H9 (cell line): ENCODE measurements at regions not wholly inside any gene's neighbourhood (a gene's known extent, or its start where the extent isn't known, plus 50 kb on each side); places are given as distances from the start of the nearest gene placed in this dataset.

Experiments used
- DNase-seq: peaks from one replicate; pipeline ENCODE4 v3.0.0-alpha.2; 2017
- H2AFZ ChIP-seq: one replicate; pipeline ENCODE4 v1.6.1; 2013; ENCODE audit warnings: mild to moderate bottlenecking, low read length, control low read depth, moderate library complexity
- H2AK5ac ChIP-seq: 2 replicates; pipeline ENCODE4 v1.6.1; 2013; ENCODE audit warnings: low read length, control low read depth, mixed read lengths; ENCODE audit not compliant: insufficient read length
- H2BK120ac ChIP-seq: one replicate; pipeline ENCODE4 v1.6.1; 2013; ENCODE audit warnings: low read depth, mild to moderate bottlenecking, low read length, control low read depth, inconsistent platforms; ENCODE audit not compliant: poor library complexity, severe bottlenecking
- H2BK12ac ChIP-seq: 2 replicates; pipeline ENCODE4 v1.6.1; 2013; ENCODE audit warnings: low read length, control low read depth, mixed read lengths, low read depth; ENCODE audit not compliant: insufficient read length
- H2BK15ac ChIP-seq: 2 replicates; pipeline ENCODE4 v1.6.1; 2013; ENCODE audit warnings: low read depth, low read length, control low read depth
- H2BK20ac ChIP-seq: one replicate; pipeline ENCODE4 v1.6.1; 2013; ENCODE audit warnings: low read depth, mild to moderate bottlenecking, low read length, control low read depth, inconsistent platforms; ENCODE audit not compliant: poor library complexity, severe bottlenecking
- H2BK5ac ChIP-seq: 2 replicates; pipeline ENCODE4 v1.6.1; 2013; ENCODE audit warnings: low read length, control low read depth, mixed read lengths; ENCODE audit not compliant: insufficient read length
- H3K14ac ChIP-seq: 2 replicates; pipeline ENCODE4 v1.6.1; 2013; ENCODE audit warnings: low read length, control low read depth; ENCODE audit not compliant: insufficient read depth
- H3K18ac ChIP-seq: 2 replicates; pipeline ENCODE4 v1.6.1; 2013; ENCODE audit warnings: low read depth, mild to moderate bottlenecking, mixed read lengths, low read length, control low read depth; ENCODE audit not compliant: insufficient read length
- H3K23ac ChIP-seq: 2 replicates; pipeline ENCODE4 v1.6.1; 2013; ENCODE audit warnings: low read length, control low read depth, mixed read lengths, low read depth; ENCODE audit not compliant: insufficient read length
- H3K23me2 ChIP-seq: 2 replicates; pipeline ENCODE4 v1.6.1; 2013; ENCODE audit warnings: low read depth, mild to moderate bottlenecking, mixed read lengths, low read length, control low read depth; ENCODE audit not compliant: insufficient read length, poor library complexity, severe bottlenecking
- H3K27ac ChIP-seq: 2 replicates; pipeline ENCODE4 v1.5.1; 2013; ENCODE audit warnings: low read length, control low read depth, mixed read lengths, low read depth; ENCODE audit not compliant: insufficient read length
- H3K27me3 ChIP-seq: 2 replicates; pipeline ENCODE4 v1.6.1; 2013; ENCODE audit warnings: low read length, control low read depth, inconsistent platforms; ENCODE audit not compliant: insufficient read depth
- H3K4ac ChIP-seq: 2 replicates; pipeline ENCODE4 v1.6.1; 2013; ENCODE audit warnings: low read depth, mild to moderate bottlenecking, control low read depth, inconsistent platforms, low read length, moderate library complexity
- H3K4me1 ChIP-seq: 2 replicates; pipeline ENCODE4 v1.6.1; 2013; ENCODE audit warnings: low read length, control low read depth, inconsistent platforms; ENCODE audit not compliant: insufficient read depth
- H3K4me2 ChIP-seq: 2 replicates; pipeline ENCODE4 v1.6.1; 2013; ENCODE audit warnings: low read length, control low read depth, mixed read lengths; ENCODE audit not compliant: insufficient read length, insufficient read depth
- H3K56ac ChIP-seq: 2 replicates; pipeline ENCODE4 v1.6.1; 2013; ENCODE audit warnings: low read depth, mild to moderate bottlenecking, mixed read lengths, low read length, control low read depth; ENCODE audit not compliant: insufficient read length
- H3K79me1 ChIP-seq: 2 replicates; pipeline ENCODE4 v1.6.1; 2013; ENCODE audit warnings: low read depth, mild to moderate bottlenecking, moderate library complexity, low read length, control low read depth, inconsistent platforms; ENCODE audit not compliant: insufficient read depth, poor library complexity, severe bottlenecking
- H3K79me2 ChIP-seq: 2 replicates; pipeline ENCODE4 v1.6.1; 2013; ENCODE audit warnings: low read length, control low read depth, inconsistent platforms; ENCODE audit not compliant: insufficient read depth
- H3K9ac ChIP-seq: 2 replicates; pipeline ENCODE4 v1.6.1; 2013; ENCODE audit warnings: low read length, control low read depth, mixed read lengths; ENCODE audit not compliant: insufficient read length; ENCODE audit errors: extremely low read depth
- H3K9me3 ChIP-seq: one replicate; pipeline ENCODE4 v1.6.1; 2013; ENCODE audit warnings: low read depth, low read length, inconsistent platforms; ENCODE audit not compliant: control insufficient read depth
- H3T11ph ChIP-seq: one replicate; pipeline ENCODE4 v1.6.1; 2013; ENCODE audit warnings: mild to moderate bottlenecking, low read length, control low read depth, inconsistent platforms
- H4K20me1 ChIP-seq: one replicate; pipeline ENCODE4 v1.6.1; 2013; ENCODE audit not compliant: control insufficient read depth, insufficient read length, insufficient read depth
- H4K5ac ChIP-seq: 2 replicates; pipeline ENCODE4 v1.6.1; 2013; ENCODE audit warnings: low read depth, mild to moderate bottlenecking, mixed read lengths, low read length, control low read depth; ENCODE audit not compliant: insufficient read length
- H4K8ac ChIP-seq: replicated peaks from 2 replicates; pipeline ENCODE4 v1.6.1; 2013; ENCODE audit warnings: low read length, control low read depth, mixed read lengths, low read depth; ENCODE audit not compliant: insufficient read length
- H4K91ac ChIP-seq: 2 replicates; pipeline ENCODE4 v1.6.1; 2013; ENCODE audit warnings: low read depth, mild to moderate bottlenecking, moderate library complexity, mixed read lengths, low read length, control low read depth; ENCODE audit not compliant: insufficient read length
- H3K27ac Mint-ChIP-seq, 3 experiments: 2 replicates in 2 of 3; 3 replicates in 1 of 3; pipeline ENCODE4 v1.8.0; 2020 to 2021; ENCODE audit warnings: mixed read lengths in 3 of 3, mild to moderate bottlenecking in 1 of 3, moderate library complexity in 1 of 3
- H3K27me3 Mint-ChIP-seq: 2 replicates; pipeline ENCODE4 v1.8.0; 2021; ENCODE audit warnings: low read depth, mild to moderate bottlenecking, moderate library complexity, mixed read lengths
- H3K36me3 Mint-ChIP-seq, 3 experiments: 2 replicates in 2 of 3; 3 replicates in 1 of 3; pipeline ENCODE4 v1.8.0; 2020 to 2021; ENCODE audit warnings: low read depth in 3 of 3, mixed read lengths in 3 of 3; ENCODE audit not compliant: insufficient read depth in 1 of 3
- H3K4me1 Mint-ChIP-seq, 2 experiments: 2 replicates each; pipeline ENCODE4 v1.8.0; 2020; ENCODE audit warnings: mixed read lengths in 2 of 2
- H3K4me3 Mint-ChIP-seq, 2 experiments: 2 replicates in 1 of 2; 3 replicates in 1 of 2; pipeline ENCODE4 v1.8.0; 2020 to 2021; ENCODE audit warnings: mild to moderate bottlenecking in 2 of 2, mixed read lengths in 2 of 2, moderate library complexity in 1 of 2
- H3K9me3 Mint-ChIP-seq, 2 experiments: 2 replicates in 1 of 2; 3 replicates in 1 of 2; pipeline ENCODE4 v1.8.0; 2020; ENCODE audit warnings: mild to moderate bottlenecking in 2 of 2, mixed read lengths in 2 of 2, moderate library complexity in 1 of 2
- CTCF ChIP-seq: fragments of 200-600 bp; sonication (generic); conservative IDR thresholded peaks from 3 replicates; pipeline ENCODE4 v1.8.0; 2021; ENCODE audit warnings: antibody characterized with exemption, mild to moderate bottlenecking
- WGBS: extraction: QIAGEN DNeasy Blood & Tissue Kit; methylation state at CpG from one replicate; pipeline ENCODE4 v1.1.7; 2013; ENCODE audit warnings: missing lambda C conversion rate, low lambda C conversion rate, mixed read lengths; ENCODE audit not compliant: insufficient read length; ENCODE audit errors: extremely low coverage; 5-methylcytosine and 5-hydroxymethylcytosine counted together

GRCh38 chr6:140993515-140993914 is 1139.2 kb upstream of the GJE1 start:
- H2BK20ac ChIP-seq, result no peak overlapping the region
- H3K56ac ChIP-seq, result no peak overlapping the region
- H3K9me3 Mint-ChIP-seq, result peaks cover 5% of the 10 kb centered on the region in 2 experiments; a peak in 3 of 5 replicates
- H3K23ac ChIP-seq, result no peak overlapping the region
- no peak overlapping the region for H3K14ac ChIP-seq
- H2BK12ac ChIP-seq, result no peak overlapping the region
- H3K27me3 ChIP-seq, result no peaks in the 10 kb centered on the region
- no peak overlapping the region for H2AFZ ChIP-seq
- H3K9ac ChIP-seq, result no peak overlapping the region
- H3T11ph ChIP-seq, result no peak overlapping the region
- H4K8ac ChIP-seq, result no peak overlapping the region
- no peak overlapping the region for H2BK5ac ChIP-seq
- H3K27ac Mint-ChIP-seq, result no peak overlapping the region
- H3K4me1 ChIP-seq, result no peaks in the 10 kb centered on the region
- no peak overlapping the region for H3K4ac ChIP-seq
- no peak overlapping the region for H2AK5ac ChIP-seq
- H3K4me1 Mint-ChIP-seq, result no peaks in the 10 kb centered on the region
- TF ChIP-seq CTCF, result no peak
- no peak overlapping the region for H2BK120ac ChIP-seq
- peaks cover 0 to 4% (median 4%) of the 10 kb centered on the region in 3 experiments; a peak in 2 of 7 replicates for H3K36me3 Mint-ChIP-seq
- H4K20me1 ChIP-seq, result no peaks in the 10 kb centered on the region
- no peaks in the 10 kb centered on the region for H3K27me3 Mint-ChIP-seq
- H3K9me3 ChIP-seq, result no peaks in the 10 kb centered on the region
- no peaks in the 10 kb centered on the region for H3K79me1 ChIP-seq
- no peak overlapping the region for H2BK15ac ChIP-seq
- H4K91ac ChIP-seq, result no peak overlapping the region
- no peaks in the 10 kb centered on the region for H3K79me2 ChIP-seq
- no peak for DNase-seq
- no peak overlapping the region for H3K4me3 Mint-ChIP-seq
- H4K5ac ChIP-seq, result no peak overlapping the region
- no peak overlapping the region for H3K27ac ChIP-seq
- H3K23me2 ChIP-seq, result no peaks in the 10 kb centered on the region
- no peak overlapping the region for H3K4me2 ChIP-seq
- whole genome bisulfite sequencing, result no CpG with 5 or more reads among the region's 1 CpG
- H3K18ac ChIP-seq, result no peak overlapping the region
